PC-3 (cell line): ENCODE measurements at regions not wholly inside any gene's neighbourhood (a gene's known extent, or its start where the extent isn't known, plus 50 kb on each side); places are given as distances from the start of the nearest gene placed in this dataset.

ENCODE experiments used
- EZH2 ChIP-seq: fragments of 300-600 bp; sonication (generic); IDR thresholded peaks from one replicate; pipeline ENCODE4 v1.6.1; 2017; ENCODE audit warnings: antibody characterized with exemption, mild to moderate bottlenecking, low read length; ENCODE audit not compliant: unreplicated experiment
- TF ChIP-seq, protein P1 (sequence below): fragments of 300-600 bp; sonication (generic); conservative IDR thresholded peaks from 2 replicates; pipeline ENCODE4 v1.5.1; 2017; ENCODE audit warnings: antibody characterized with exemption, low read depth, mild to moderate bottlenecking, low read length

DNA sequence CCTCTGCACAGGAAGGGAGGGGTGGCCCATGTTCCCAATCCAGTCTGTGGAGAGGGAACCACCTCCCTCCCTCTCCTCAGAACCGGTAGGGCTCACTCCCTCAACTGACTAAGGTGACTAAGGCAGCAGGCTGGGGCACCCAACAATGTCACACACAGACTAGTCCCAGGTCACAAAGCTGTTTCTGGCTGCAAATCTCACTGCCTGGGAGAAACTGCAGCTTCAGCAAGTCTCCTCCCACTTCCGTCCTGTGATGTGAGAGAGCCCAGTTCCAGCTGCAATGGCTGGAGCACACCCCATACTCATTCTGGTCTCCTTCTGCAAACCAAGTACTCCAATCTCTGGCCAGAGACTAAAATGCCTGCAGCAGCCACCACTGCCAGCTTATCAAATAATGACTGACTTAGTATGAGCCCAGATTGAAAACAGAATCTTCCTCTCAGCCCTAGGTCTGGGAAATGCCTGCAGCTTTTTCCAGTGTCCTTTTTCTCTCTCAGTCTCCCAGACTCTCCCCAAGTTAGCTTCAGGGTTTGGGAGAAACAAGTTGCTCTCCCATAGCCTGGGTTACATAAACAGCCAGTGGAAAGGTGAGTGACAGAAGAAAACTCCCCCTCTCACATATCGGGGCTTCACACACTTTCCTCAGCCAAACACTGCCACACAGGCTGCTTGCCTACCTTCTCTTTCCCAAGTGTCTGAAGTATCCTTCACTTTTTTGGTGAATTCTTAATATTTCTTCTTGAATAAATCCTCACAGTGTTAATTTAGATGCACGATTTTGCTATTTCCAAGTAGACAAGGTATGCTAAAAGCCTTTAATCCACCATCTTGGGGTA is 247.4 kb upstream of the RASA1 start:
- TF ChIP-seq, protein P1, sequence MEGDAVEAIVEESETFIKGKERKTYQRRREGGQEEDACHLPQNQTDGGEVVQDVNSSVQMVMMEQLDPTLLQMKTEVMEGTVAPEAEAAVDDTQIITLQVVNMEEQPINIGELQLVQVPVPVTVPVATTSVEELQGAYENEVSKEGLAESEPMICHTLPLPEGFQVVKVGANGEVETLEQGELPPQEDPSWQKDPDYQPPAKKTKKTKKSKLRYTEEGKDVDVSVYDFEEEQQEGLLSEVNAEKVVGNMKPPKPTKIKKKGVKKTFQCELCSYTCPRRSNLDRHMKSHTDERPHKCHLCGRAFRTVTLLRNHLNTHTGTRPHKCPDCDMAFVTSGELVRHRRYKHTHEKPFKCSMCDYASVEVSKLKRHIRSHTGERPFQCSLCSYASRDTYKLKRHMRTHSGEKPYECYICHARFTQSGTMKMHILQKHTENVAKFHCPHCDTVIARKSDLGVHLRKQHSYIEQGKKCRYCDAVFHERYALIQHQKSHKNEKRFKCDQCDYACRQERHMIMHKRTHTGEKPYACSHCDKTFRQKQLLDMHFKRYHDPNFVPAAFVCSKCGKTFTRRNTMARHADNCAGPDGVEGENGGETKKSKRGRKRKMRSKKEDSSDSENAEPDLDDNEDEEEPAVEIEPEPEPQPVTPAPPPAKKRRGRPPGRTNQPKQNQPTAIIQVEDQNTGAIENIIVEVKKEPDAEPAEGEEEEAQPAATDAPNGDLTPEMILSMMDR: no peak
- no peak for TF ChIP-seq EZH2
